AML-193 (cell line): ENCODE measurements at regions not wholly inside any gene's neighbourhood (a gene's known extent, or its start where the extent isn't known, plus 50 kb on each side); places are given as distances from the start of the nearest gene placed in this dataset.
"Not testable (repeated sequence)": the region's sequence is repeated elsewhere in the genome, so short reads cannot be mapped to it uniquely, and the experiment has no call there.

Experiments used
- DNase-seq, 2 experiments: peaks; one replicate each; lab custom pipeline; 2025; lab: John Stamatoyannopoulos, UW

- DNase-seq: no peak
These were observed 824.2 kb downstream of the PLCL1 start for GRCh38 chr2:198628596-198628995.

GRCh38 chr2:198622986-198623730 is 818.8 kb downstream of the PLCL1 start:
- DNase-seq: no peak

GRCh38 chr2:198615972-198616371 is 811.6 kb downstream of the PLCL1 start:
- DNase-seq: no peak

GRCh38 chr2:198611201-198611600 is 806.8 kb downstream of the PLCL1 start:
- no peak for DNase-seq

DNA sequence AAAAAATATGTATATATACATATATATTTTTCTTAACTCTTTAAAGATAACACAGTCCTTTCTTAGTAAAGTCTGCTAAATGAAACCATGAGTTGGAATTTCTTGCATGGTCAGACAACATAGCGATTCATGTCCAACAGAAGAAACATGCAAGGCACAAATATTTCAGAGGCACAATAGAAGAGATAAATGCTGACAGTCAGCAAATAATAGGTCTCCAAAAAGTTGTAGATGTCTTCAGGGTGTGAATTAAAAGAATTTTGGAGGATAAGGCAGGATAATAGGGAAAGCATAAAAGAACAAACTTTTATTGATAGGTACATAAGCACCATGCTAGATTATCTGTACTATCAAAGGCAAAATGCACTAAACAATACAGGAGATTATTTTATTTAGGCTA is 800.2 kb downstream of the PLCL1 start:
- no peak for DNase-seq

- DNase-seq: not testable (repeated sequence)
These were observed 798.6 kb downstream of the PLCL1 start for GRCh38 chr2:198602986-198603385.

DNA sequence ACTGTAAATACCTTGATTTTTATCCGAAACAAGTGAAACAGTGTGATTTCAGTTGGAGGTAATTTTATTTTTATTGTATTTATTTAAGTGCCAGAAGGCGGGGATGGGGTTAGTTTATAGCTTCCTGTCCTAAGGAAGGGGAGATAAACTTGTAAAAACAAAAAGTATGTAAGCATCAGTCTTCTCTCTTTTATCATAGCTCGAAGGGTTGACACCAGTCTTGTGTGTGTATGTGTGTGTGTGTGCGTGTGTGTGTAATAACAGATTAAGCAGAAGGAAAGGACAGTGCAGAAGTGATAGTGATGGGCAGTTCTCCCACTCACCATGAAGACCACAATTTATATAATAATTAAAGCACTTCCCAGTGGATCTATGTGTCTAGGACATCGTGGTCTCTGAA is 793.3 kb downstream of the PLCL1 start:
- DNase-seq: no peak

GRCh38 chr2:198596985-198597384 is 792.6 kb downstream of the PLCL1 start:
- DNase-seq: no peak

GRCh38 chr2:198595721-198596120 is 791.3 kb downstream of the PLCL1 start:
- no peak for DNase-seq

- DNase-seq: no peak
These were observed 787.2 kb downstream of the PLCL1 start for GRCh38 chr2:198591586-198591985.

GRCh38 chr2:198587741-198588140 is 783.3 kb downstream of the PLCL1 start:
- DNase-seq: no peak

- DNase-seq: no peak
These were observed 782.8 kb downstream of the PLCL1 start for GRCh38 chr2:198587240-198587639.

- no peak for DNase-seq
These were observed 767.0 kb downstream of the PLCL1 start for GRCh38 chr2:198571393-198571792.

- DNase-seq: no peak
These were observed 753.8 kb downstream of the PLCL1 start for GRCh38 chr2:198558176-198558575.

- DNase-seq: no peak
These were observed 741.7 kb downstream of the PLCL1 start for GRCh38 chr2:198546122-198546521.

GRCh38 chr2:198545411-198545810 is 741.0 kb downstream of the PLCL1 start:
- no peak for DNase-seq

GRCh38 chr2:198544461-198544860 is 740.1 kb downstream of the PLCL1 start:
- DNase-seq: no peak

GRCh38 chr2:198534756-198535155 is 730.4 kb downstream of the PLCL1 start:
- DNase-seq: no peak

DNA sequence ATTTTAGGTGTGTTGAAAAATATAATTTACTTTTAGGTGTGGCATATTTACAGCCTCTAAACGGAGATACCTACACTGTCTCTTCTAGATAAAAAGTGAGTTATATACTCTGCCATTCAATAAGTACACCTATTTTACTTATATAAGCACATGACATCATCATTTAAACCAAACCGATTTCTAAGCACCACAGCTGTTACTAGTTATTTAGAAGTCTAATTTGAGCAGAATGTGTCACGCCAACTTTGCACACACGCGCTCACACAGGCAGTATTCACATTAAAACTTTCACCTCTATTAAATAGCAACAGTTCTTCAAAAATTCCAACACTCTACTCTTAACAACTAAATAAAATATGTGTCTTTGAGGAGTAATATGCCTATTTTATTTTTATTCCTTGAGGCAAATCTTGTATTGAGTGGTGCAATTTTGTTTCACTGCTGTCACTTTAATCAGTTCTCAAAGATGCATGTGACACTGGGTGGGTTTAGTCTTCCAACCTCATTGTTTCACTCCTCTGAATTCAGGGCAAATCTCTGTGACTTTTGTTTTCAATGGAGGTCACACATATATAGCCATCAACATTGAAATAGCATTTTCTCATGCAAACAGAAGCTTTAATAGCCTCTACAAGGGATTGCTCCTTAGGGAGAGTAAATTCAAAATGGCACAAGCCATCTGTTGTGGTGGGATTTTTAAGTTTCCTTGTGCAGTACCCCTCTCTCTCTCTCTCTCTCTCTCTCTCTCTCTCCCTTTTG is 721.0 kb downstream of the PLCL1 start:
- no peak for DNase-seq

GRCh38 chr2:198523710-198524109 is 719.3 kb downstream of the PLCL1 start:
- DNase-seq: no peak

DNA sequence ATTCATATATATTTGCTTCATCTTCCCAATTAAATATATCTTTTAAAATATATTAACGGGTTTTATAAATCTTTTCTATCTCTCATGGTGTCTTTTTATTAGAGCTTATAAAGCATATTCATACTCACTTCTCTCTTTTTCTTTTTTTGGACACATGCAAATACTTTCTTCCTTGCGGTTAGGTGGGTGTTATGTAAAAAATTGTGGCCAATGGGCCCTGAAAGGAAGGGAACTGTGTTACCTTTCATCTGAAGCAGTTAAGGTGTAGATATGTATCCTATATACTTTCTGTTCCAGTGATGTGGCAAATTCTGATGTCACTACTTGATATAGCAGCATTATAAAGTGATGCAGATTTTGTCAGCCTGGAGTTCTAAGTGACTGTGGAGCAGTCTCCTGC is 714.5 kb downstream of the PLCL1 start:
- no peak for DNase-seq

GRCh38 chr2:198517976-198518375 is 713.6 kb downstream of the PLCL1 start:
- DNase-seq: no peak

GRCh38 chr2:198508610-198509009 is 704.2 kb downstream of the PLCL1 start:
- DNase-seq: not testable (repeated sequence)

GRCh38 chr2:198499539-198499938 is 695.1 kb downstream of the PLCL1 start:
- DNase-seq: no peak
